Breast epithelium (tissue), 3 donors: ENCODE measurements at regions not wholly inside any gene's neighbourhood (a gene's known extent, or its start where the extent isn't known, plus 50 kb on each side); places are given as distances from the start of the nearest gene placed in this dataset.

Experiments
- CTCF ChIP-seq, 3 donors: fragments of 450-650 bp; IDR thresholded peaks; one replicate each; pipeline ENCODE4 v1.5.1; 2016 to 2017; ENCODE audit warnings: antibody characterized with exemption in 3 of 3, mild to moderate bottlenecking in 3 of 3, moderate library complexity in 3 of 3
- POLR2A ChIP-seq: fragments of 450-650 bp; IDR thresholded peaks from one replicate; pipeline ENCODE4 v1.6.1; 2016; ENCODE audit warnings: antibody characterized with exemption, mild to moderate bottlenecking, moderate library complexity
- POLR2AphosphoS5 ChIP-seq, 3 donors: sonication (generic); formaldehyde crosslinking; IDR thresholded peaks; one replicate each; pipeline ENCODE4 v1.6.1; 2017; ENCODE audit warnings: antibody characterized with exemption in 3 of 3

- TF ChIP-seq POLR2A = no peak
- TF ChIP-seq CTCF (IDR thresholded peaks at IDR 0.05) = no peak
- TF ChIP-seq POLR2AphosphoS5 (IDR thresholded peaks at IDR 0.05) = no peak
These were observed 156.5 kb downstream of the MDFIC start for GRCh38 chr7:115078386-115078785.
